Trophoblast cell (in vitro differentiated cells and primary cell): ENCODE measurements at regions not wholly inside any gene's neighbourhood (a gene's known extent, or its start where the extent isn't known, plus 50 kb on each side); places are given as distances from the start of the nearest gene placed in this dataset.

Experiments used
- DNase-seq, 2 donors: peaks; one replicate each; pipeline ENCODE4 v3.0.0-alpha.2; 2016
- H2AFZ ChIP-seq: 2 replicates; pipeline ENCODE4 v1.6.1; 2013; ENCODE audit warnings: low read length, moderate library complexity, mild to moderate bottlenecking; ENCODE audit not compliant: insufficient read depth, poor library complexity
- H2AK5ac ChIP-seq: 2 replicates; pipeline ENCODE4 v1.6.1; 2013; ENCODE audit warnings: mild to moderate bottlenecking, low read length
- H2BK120ac ChIP-seq: 2 replicates; pipeline ENCODE4 v1.6.1; 2013; ENCODE audit warnings: low read length, mild to moderate bottlenecking, moderate library complexity; ENCODE audit not compliant: insufficient read depth, poor library complexity
- H2BK12ac ChIP-seq: 2 replicates; pipeline ENCODE4 v1.6.1; 2013; ENCODE audit warnings: mild to moderate bottlenecking, low read length, moderate library complexity
- H2BK5ac ChIP-seq: 2 replicates; pipeline ENCODE4 v1.6.1; 2013; ENCODE audit warnings: low read length, low read depth, moderate library complexity, mild to moderate bottlenecking; ENCODE audit not compliant: poor library complexity
- H3K14ac ChIP-seq: 2 replicates; pipeline ENCODE4 v1.6.1; 2013; ENCODE audit warnings: mild to moderate bottlenecking, low read length
- H3K18ac ChIP-seq: 2 replicates; pipeline ENCODE4 v1.6.1; 2013; ENCODE audit warnings: mild to moderate bottlenecking, low read length
- H3K23ac ChIP-seq: 2 replicates; pipeline ENCODE4 v1.6.1; 2013; ENCODE audit warnings: low read length
- H3K27ac ChIP-seq: 2 replicates; pipeline ENCODE4 v1.5.1; 2013; ENCODE audit warnings: low read depth, mild to moderate bottlenecking, inconsistent platforms, low read length, moderate library complexity
- H3K27me3 ChIP-seq: 2 replicates; pipeline ENCODE4 v1.6.1; 2013; ENCODE audit warnings: inconsistent platforms, mild to moderate bottlenecking, low read length, moderate library complexity; ENCODE audit not compliant: insufficient read depth
- H3K36me3 ChIP-seq, 2 experiments: 1 replicate in 1 of 2; 2 replicates in 1 of 2; pipeline ENCODE4 v1.6.1; 2013; ENCODE audit warnings: low read length in 2 of 2, mild to moderate bottlenecking in 2 of 2, moderate library complexity in 1 of 2; ENCODE audit not compliant: insufficient read depth in 2 of 2, control insufficient read depth in 1 of 2
- H3K4ac ChIP-seq: 2 replicates; pipeline ENCODE4 v1.6.1; 2013; ENCODE audit warnings: low read depth, mild to moderate bottlenecking, low read length, moderate library complexity
- H3K4me1 ChIP-seq, 2 experiments: 1 replicate in 1 of 2; 2 replicates in 1 of 2; pipeline ENCODE4 v1.6.1; 2013; ENCODE audit warnings: low read length in 2 of 2, mild to moderate bottlenecking in 2 of 2, moderate library complexity in 1 of 2; ENCODE audit not compliant: insufficient read depth in 2 of 2, control insufficient read depth in 1 of 2
- H3K4me2 ChIP-seq: 2 replicates; pipeline ENCODE4 v1.6.1; 2013; ENCODE audit warnings: inconsistent platforms, mild to moderate bottlenecking, low read length, moderate library complexity
- H3K4me3 ChIP-seq: 2 replicates; pipeline ENCODE4 v1.5.1; 2013; ENCODE audit warnings: mild to moderate bottlenecking, low read depth, low read length, inconsistent platforms
- H3K79me1 ChIP-seq: one replicate; pipeline ENCODE4 v1.6.1; 2013; ENCODE audit warnings: low read length
- H3K79me2 ChIP-seq: 2 replicates; pipeline ENCODE4 v1.6.1; 2013; ENCODE audit warnings: low read length, mild to moderate bottlenecking; ENCODE audit not compliant: control insufficient read depth, insufficient read depth, poor library complexity
- H3K9ac ChIP-seq: 2 replicates; pipeline ENCODE4 v1.6.1; 2013; ENCODE audit warnings: mild to moderate bottlenecking, low read length
- H3K9me3 ChIP-seq: 2 replicates; pipeline ENCODE4 v1.6.1; 2013; ENCODE audit warnings: low read depth, mild to moderate bottlenecking, control low read depth, inconsistent platforms, low read length; ENCODE audit not compliant: insufficient read depth
- H4K12ac ChIP-seq: 2 replicates; pipeline ENCODE4 v1.6.1; 2013; ENCODE audit warnings: low read depth, mild to moderate bottlenecking, low read length, moderate library complexity
- H4K8ac ChIP-seq: 2 replicates; pipeline ENCODE4 v1.6.1; 2013; ENCODE audit warnings: low read depth, mild to moderate bottlenecking, low read length, moderate library complexity
- H4K91ac ChIP-seq: one replicate; pipeline ENCODE4 v1.6.1; 2013; ENCODE audit warnings: low read depth, mild to moderate bottlenecking, low read length, moderate library complexity
- WGBS: extraction: QIAGEN DNeasy Blood & Tissue Kit; methylation state at CpG from one replicate; pipeline ENCODE4 v1.1.7; 2013; ENCODE audit warnings: missing lambda C conversion rate; ENCODE audit not compliant: insufficient read length, insufficient coverage; ENCODE audit errors: extremely low coverage; 5-methylcytosine and 5-hydroxymethylcytosine counted together

DNA sequence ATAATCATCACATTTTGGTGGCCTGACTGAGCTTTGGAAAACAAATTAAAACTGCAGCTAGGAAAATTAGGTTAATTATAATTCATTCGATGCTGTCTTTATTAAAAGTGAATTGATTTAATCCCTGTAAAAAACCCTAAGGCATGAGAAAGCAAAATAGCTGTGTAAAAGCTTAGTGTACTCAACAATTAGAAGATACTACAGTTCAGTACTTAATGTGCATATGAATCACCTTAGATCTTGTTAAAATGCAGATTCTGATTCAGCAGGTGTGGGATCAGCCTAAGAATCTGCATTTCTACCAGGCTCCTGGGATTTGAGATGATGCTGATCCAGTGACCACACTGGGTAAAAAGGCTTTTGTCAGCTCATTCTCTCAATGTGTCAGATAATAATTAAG, 559.9 kb upstream of the GOLIM4 start:
- Histone ChIP-seq H4K8ac (no peak overlapping the region), H2AK5ac (no peak overlapping the region), H3K27me3 (no peaks in the 10 kb centered on the region), H3K9me3 (no peaks in the 10 kb centered on the region), H2BK120ac (no peak overlapping the region), H2BK5ac (no peak overlapping the region), H3K4me1 (no peaks in the 10 kb centered on the region), H3K18ac (no peak overlapping the region), H2BK12ac (no peak overlapping the region), H3K4ac (no peak overlapping the region), H3K36me3 (no peaks in the 10 kb centered on the region), H3K27ac (no peak overlapping the region), H3K79me2 (no peaks in the 10 kb centered on the region), H3K4me3 (no peak overlapping the region), H3K14ac (no peak overlapping the region), H3K23ac (no peak overlapping the region), H3K79me1 (no peaks in the 10 kb centered on the region), H4K12ac (no peak overlapping the region), H4K91ac (no peak overlapping the region), H3K9ac (no peak overlapping the region), H2AFZ (no peak overlapping the region), H3K4me2 (no peak overlapping the region)
- WGBS, result no CpG with 5 or more reads among the region's 1 CpG
- DNase-seq, result no peak

DNA sequence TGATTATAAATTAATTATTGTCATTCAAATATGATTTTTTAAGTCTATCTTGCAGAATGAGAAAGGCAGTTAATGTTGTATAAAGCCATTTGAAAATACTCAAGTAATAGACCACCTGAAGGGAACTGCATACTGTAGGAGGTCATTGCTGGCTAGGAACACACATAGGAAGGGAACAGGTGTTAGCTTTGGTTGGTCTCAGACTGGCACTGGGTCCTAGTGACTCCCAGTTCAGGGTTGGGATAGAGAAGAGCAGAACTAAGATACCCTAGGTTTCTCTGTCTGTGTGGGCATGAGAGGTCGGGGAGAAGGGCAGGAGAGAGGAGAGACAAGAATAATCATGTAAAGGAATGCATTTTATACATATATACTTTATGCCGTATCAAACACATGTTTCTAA, 559.0 kb upstream of the GOLIM4 start:
- H3K27me3 ChIP-seq, result no peaks in the 10 kb centered on the region
- no peak overlapping the region for H3K4ac ChIP-seq
- H2BK12ac ChIP-seq, result no peak overlapping the region
- no peaks in the 10 kb centered on the region for H3K9me3 ChIP-seq
- no peaks in the 10 kb centered on the region for H3K79me1 ChIP-seq
- H4K8ac ChIP-seq, result no peak overlapping the region
- H4K91ac ChIP-seq, result no peak overlapping the region
- H3K36me3 ChIP-seq, result no peaks in the 10 kb centered on the region
- H3K23ac ChIP-seq, result no peak overlapping the region
- H4K12ac ChIP-seq, result no peak overlapping the region
- no peak overlapping the region for H2BK5ac ChIP-seq
- H3K4me3 ChIP-seq, result no peak overlapping the region
- no peak overlapping the region for H3K4me2 ChIP-seq
- H3K4me1 ChIP-seq, result no peaks in the 10 kb centered on the region
- H2BK120ac ChIP-seq, result no peak overlapping the region
- no CpG with 5 or more reads among the region's 2 CpGs for WGBS
- no peak overlapping the region for H2AK5ac ChIP-seq
- no peaks in the 10 kb centered on the region for H3K79me2 ChIP-seq
- no peak for DNase-seq
- no peak overlapping the region for H3K9ac ChIP-seq
- no peak overlapping the region for H3K14ac ChIP-seq
- H2AFZ ChIP-seq, result no peak overlapping the region
- H3K18ac ChIP-seq, result no peak overlapping the region
- H3K27ac ChIP-seq, result no peak overlapping the region

DNA sequence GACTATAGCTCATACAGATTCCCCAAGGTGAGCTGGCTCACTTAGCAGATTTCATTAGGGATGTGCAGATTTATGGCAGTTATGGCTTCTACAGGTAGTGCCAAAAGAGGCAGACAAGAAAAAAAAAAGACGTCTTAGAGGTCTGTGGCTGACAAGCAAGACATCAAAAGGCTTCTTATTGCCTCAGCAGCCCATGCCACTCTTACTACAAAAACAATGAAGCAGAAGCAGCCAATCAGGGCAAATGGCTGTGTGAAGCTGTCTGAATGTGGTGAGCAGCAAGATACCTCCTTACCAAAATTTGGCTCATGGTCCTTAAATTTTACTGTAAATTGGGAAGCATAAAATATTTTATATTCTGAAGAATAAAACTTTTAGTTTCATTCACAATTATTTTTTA, 557.5 kb upstream of the GOLIM4 start:
- no peak overlapping the region for H3K23ac ChIP-seq
- H3K4me3 ChIP-seq, result no peak overlapping the region
- H3K14ac ChIP-seq, result no peak overlapping the region
- H3K4ac ChIP-seq, result no peak overlapping the region
- H3K79me2 ChIP-seq, result no peaks in the 10 kb centered on the region
- H2AK5ac ChIP-seq, result no peak overlapping the region
- no peak overlapping the region for H3K18ac ChIP-seq
- no peak overlapping the region for H2BK5ac ChIP-seq
- H4K91ac ChIP-seq, result no peak overlapping the region
- no peaks in the 10 kb centered on the region for H3K79me1 ChIP-seq
- H3K9ac ChIP-seq, result no peak overlapping the region
- no peak overlapping the region for H2BK12ac ChIP-seq
- no peak overlapping the region for H2BK120ac ChIP-seq
- no CpG with 5 or more reads among the region's 1 CpG for WGBS
- no peaks in the 10 kb centered on the region for H3K9me3 ChIP-seq
- H3K4me1 ChIP-seq, result no peaks in the 10 kb centered on the region
- no peak overlapping the region for H3K4me2 ChIP-seq
- H3K27me3 ChIP-seq, result no peaks in the 10 kb centered on the region
- no peak overlapping the region for H4K12ac ChIP-seq
- no peak overlapping the region for H3K27ac ChIP-seq
- no peak overlapping the region for H4K8ac ChIP-seq
- no peaks in the 10 kb centered on the region for H3K36me3 ChIP-seq
- no peak for DNase-seq
- no peak overlapping the region for H2AFZ ChIP-seq

DNA sequence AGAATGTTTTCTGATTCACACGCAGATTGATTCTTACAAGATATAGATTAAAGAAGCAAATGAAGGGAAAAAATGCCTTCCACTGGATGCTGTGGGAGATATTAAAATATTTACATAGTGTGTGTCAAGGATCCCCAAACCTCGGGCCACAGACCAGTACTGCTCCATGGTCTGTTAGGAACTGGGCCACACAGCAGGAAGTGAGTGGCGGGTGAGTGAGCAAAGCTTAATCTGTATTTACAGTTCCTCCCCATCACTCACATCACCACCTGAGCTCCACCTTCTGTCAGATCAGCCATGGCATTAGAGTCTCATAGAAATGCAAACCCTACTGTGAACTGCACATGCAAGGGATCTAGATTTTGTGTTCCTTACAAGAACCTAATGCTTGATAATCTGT, 552.6 kb upstream of the GOLIM4 start:
- H4K91ac ChIP-seq, result no peak overlapping the region
- no CpG with 5 or more reads among the region's 3 CpGs for WGBS
- no peaks in the 10 kb centered on the region for H3K79me2 ChIP-seq

GRCh38 chr3:168647582-168647981, 551.9 kb upstream of the GOLIM4 start:
- H3K18ac ChIP-seq, result no peak overlapping the region
- H2BK5ac ChIP-seq, result no peak overlapping the region
- no peak overlapping the region for H4K8ac ChIP-seq

More for the DNA sequence above, 552.6 kb upstream of the GOLIM4 start:
- Histone ChIP-seq H3K36me3 (no peaks in the 10 kb centered on the region), H2BK120ac (no peak overlapping the region), H3K4me2 (no peak overlapping the region), H3K23ac (no peak overlapping the region), H3K27ac (no peak overlapping the region), H3K4me3 (no peak overlapping the region), H2BK5ac (no peak overlapping the region), H3K9me3 (no peaks in the 10 kb centered on the region), H3K18ac (no peak overlapping the region), H3K4ac (no peak overlapping the region), H4K12ac (no peak overlapping the region), H3K79me1 (no peaks in the 10 kb centered on the region), H2BK12ac (no peak overlapping the region), H3K27me3 (no peaks in the 10 kb centered on the region), H3K4me1 (no peaks in the 10 kb centered on the region), H3K9ac (no peak overlapping the region), H2AFZ (no peak overlapping the region), H4K8ac (no peak overlapping the region), H2AK5ac (no peak overlapping the region), H3K14ac (no peak overlapping the region)
- DNase-seq, result no peak

More at GRCh38 chr3:168647582-168647981, 551.9 kb upstream of the GOLIM4 start:
- Histone ChIP-seq H2AK5ac (no peak overlapping the region), H3K36me3 (no peaks in the 10 kb centered on the region), H3K4ac (no peak overlapping the region), H3K4me2 (no peak overlapping the region), H3K9ac (no peak overlapping the region), H3K79me1 (no peaks in the 10 kb centered on the region), H3K79me2 (no peaks in the 10 kb centered on the region), H3K14ac (no peak overlapping the region), H3K9me3 (no peaks in the 10 kb centered on the region), H4K12ac (no peak overlapping the region), H3K23ac (no peak overlapping the region), H2AFZ (no peak overlapping the region), H3K4me3 (no peak overlapping the region), H3K27ac (no peak overlapping the region), H2BK12ac (no peak overlapping the region), H3K4me1 (no peaks in the 10 kb centered on the region), H3K27me3 (no peaks in the 10 kb centered on the region), H4K91ac (no peak overlapping the region), H2BK120ac (no peak overlapping the region)
- no peak for DNase-seq
